Kidney (tissue), 13 donors: ENCODE measurements at regions not wholly inside any gene's neighbourhood (a gene's known extent, or its start where the extent isn't known, plus 50 kb on each side); places are given as distances from the start of the nearest gene placed in this dataset.

ENCODE experiments used
- DNase-seq, 5 donors: peaks; one replicate each; pipeline ENCODE4 v3.0.0-alpha.2; 2013 to 2020
- FAIRE-seq: peaks from 2 replicates; lab custom pipeline; 2012; peaks lifted over from hg19 to GRCh38; lab: Jason Lieb, UNC
- H3K27ac ChIP-seq, 2 donors: one replicate each; pipeline ENCODE4 v1.7.0; 2013; ENCODE audit warnings: low read depth in 2 of 2, low read length in 2 of 2, inconsistent platforms in 1 of 2
- H3K27me3 ChIP-seq: one replicate; pipeline ENCODE4 v1.7.1; 2013; ENCODE audit warnings: low read length, inconsistent platforms; ENCODE audit not compliant: control insufficient read depth, insufficient read depth
- H3K36me3 ChIP-seq, 3 donors: one replicate each; pipeline versions ENCODE4 v1.7.0 to v1.7.1; 2013; ENCODE audit warnings: low read length in 3 of 3, control low read depth in 1 of 3, inconsistent platforms in 1 of 3; ENCODE audit not compliant: insufficient read depth in 3 of 3, control insufficient read depth in 2 of 3
- H3K4me1 ChIP-seq, 3 donors: one replicate each; pipeline versions ENCODE4 v1.7.0 to v1.7.1; 2013; ENCODE audit warnings: low read length in 3 of 3, inconsistent platforms in 1 of 3, low read depth in 1 of 3; ENCODE audit not compliant: control insufficient read depth in 2 of 3, insufficient read depth in 2 of 3
- H3K4me3 ChIP-seq, 3 donors: one replicate each; pipeline versions ENCODE4 v1.7.0 to v1.8.1; 2013; ENCODE audit warnings: low read length in 3 of 3, control low read depth in 1 of 3, inconsistent platforms in 1 of 3
- H3K9ac ChIP-seq, 3 donors: one replicate each; pipeline versions ENCODE4 v1.7.0 to v1.7.1; 2013; ENCODE audit warnings: low read length in 3 of 3, control low read depth in 1 of 3, inconsistent platforms in 1 of 3
- H3K9me3 ChIP-seq, 3 donors: one replicate each; pipeline versions ENCODE4 v1.7.0 to v1.7.1; 2013; ENCODE audit warnings: low read length in 3 of 3, control low read depth in 1 of 3, inconsistent platforms in 1 of 3; ENCODE audit not compliant: control insufficient read depth in 2 of 3, insufficient read depth in 1 of 3
- intact Hi-C: fragments of 100-400 bp; cut with DNase I; formaldehyde crosslinking; loops from one replicate; pipeline ENCODE4 v1.11.1; 2022
- TF ChIP-seq, protein P1 (sequence below): IDR thresholded peaks from 3 replicates; pipeline ENCODE4 v1.5.1; 2012; ENCODE audit warnings: mild to moderate bottlenecking, moderate library complexity, borderline replicate concordance; ENCODE audit not compliant: insufficient read depth; ENCODE audit errors: extremely low read depth
- donor health status: control.
- donor health status: control.
- donor health status: control.
- donor health status: control.
- donor health status: control.
- donor health status: DM: yes; HTN: yes; CAD: no.
- donor health status: Normal renal cell carcinoma (clear cell type).

DNA sequence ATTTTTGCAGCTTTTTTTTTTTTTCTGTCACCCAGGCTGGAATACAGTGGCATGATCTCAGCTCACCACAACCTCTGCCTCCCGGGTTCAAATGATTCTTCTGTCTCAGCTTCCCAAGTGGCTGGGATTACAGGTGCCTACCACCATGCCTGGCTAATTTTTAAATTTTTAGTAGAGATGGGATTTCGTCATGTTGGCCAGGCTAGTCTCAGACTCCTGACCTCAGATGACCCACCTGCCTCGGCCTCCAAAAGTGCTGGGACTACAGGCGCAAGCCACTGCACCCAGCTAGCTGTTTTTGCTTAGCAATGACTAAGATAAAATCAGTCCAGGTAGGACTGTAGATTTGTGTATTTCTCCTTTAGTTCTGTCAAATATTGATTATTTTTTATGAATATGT lies 403.7 kb downstream of the PID1 start:
- FAIRE-seq (no peak), DNase-seq (no peak)
- TF ChIP-seq, protein P1, sequence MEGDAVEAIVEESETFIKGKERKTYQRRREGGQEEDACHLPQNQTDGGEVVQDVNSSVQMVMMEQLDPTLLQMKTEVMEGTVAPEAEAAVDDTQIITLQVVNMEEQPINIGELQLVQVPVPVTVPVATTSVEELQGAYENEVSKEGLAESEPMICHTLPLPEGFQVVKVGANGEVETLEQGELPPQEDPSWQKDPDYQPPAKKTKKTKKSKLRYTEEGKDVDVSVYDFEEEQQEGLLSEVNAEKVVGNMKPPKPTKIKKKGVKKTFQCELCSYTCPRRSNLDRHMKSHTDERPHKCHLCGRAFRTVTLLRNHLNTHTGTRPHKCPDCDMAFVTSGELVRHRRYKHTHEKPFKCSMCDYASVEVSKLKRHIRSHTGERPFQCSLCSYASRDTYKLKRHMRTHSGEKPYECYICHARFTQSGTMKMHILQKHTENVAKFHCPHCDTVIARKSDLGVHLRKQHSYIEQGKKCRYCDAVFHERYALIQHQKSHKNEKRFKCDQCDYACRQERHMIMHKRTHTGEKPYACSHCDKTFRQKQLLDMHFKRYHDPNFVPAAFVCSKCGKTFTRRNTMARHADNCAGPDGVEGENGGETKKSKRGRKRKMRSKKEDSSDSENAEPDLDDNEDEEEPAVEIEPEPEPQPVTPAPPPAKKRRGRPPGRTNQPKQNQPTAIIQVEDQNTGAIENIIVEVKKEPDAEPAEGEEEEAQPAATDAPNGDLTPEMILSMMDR = no peak
- Histone ChIP-seq H3K4me3 (no peak overlapping the region), H3K27me3 (no peaks in the 10 kb centered on the region), H3K9ac (no peak overlapping the region), H3K4me1 (no peaks in the 10 kb centered on the region), H3K36me3 (no peaks in the 10 kb centered on the region), H3K9me3 (no peaks in the 10 kb centered on the region), H3K27ac (no peak overlapping the region)
- intact Hi-C loops = no loop called here

DNA sequence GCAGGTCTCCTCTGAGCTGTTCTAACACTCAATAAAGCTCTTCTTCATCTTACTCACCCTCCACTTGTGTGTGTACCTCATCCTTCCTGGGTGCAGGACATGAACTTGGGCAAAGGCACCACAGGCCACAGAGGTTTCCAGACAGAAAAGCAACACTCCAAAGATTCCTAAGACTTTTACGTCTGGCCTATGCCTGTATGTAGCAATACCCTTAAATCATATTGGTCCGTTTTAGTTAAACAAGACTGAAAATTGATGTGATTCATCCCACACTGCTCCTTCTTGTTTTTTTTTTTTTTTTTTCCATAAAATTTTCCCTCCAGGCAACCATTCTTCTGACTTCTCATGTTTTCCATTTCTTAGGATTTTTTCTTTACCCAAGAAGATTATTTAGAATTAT lies 404.3 kb downstream of the PID1 start:
- Histone ChIP-seq H3K4me1 (no peaks in the 10 kb centered on the region), H3K27ac (no peak overlapping the region), H3K9me3 (no peaks in the 10 kb centered on the region), H3K9ac (no peak overlapping the region), H3K27me3 (no peaks in the 10 kb centered on the region), H3K36me3 (no peaks in the 10 kb centered on the region), H3K4me3 (no peak overlapping the region)
- intact Hi-C loops = no loop called here
- TF ChIP-seq, protein P1 = no peak
- no peak for DNase-seq
- no peak for FAIRE-seq

DNA sequence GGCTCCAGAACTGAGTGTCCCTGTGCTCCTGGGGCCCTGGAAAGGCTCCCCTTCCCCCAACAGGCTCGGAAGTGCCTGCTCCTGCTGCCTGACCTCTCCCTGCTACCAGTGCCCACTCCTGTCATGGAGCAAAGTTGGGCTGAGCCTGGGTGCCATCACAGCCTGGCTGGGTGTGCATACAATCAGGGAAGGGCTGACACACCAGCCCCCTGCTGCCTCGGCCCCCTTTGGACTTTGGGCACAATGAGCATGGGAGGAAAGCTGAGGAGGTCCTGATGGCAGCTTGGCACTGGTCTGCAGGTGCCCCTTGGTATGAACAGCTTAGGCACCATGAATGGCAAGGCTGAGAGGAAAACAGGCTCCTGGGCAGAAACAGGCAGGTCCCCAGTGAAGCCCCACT lies 405.0 kb downstream of the PID1 start:
- no peak for FAIRE-seq

DNA sequence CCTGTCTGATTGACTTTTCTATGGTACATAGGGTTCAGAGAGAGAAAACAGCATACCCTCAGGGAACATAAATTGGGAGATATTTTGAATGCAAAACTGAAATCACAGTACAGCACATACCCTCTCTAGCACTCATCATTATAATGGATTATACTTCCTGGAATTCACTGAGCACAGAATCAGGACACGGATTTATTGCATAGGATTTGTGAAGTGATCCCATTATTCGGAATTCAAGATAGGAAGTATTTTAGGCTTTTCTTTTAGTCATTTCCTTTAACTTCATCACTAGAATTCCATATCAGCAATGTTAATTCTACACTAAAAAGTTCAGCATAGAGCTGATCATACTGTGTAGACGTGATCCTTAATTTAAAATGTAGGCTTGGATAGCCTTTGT lies 407.0 kb downstream of the PID1 start:
- FAIRE-seq (no peak), DNase-seq (no peak)
- no peak overlapping the region for H3K9ac ChIP-seq
- TF ChIP-seq, protein P1 = no peak
- no peaks in the 10 kb centered on the region for H3K36me3 ChIP-seq
- H3K4me3 ChIP-seq = no peak overlapping the region
- intact Hi-C loops = no loop called here
- H3K4me1 ChIP-seq = no peaks in the 10 kb centered on the region
- H3K27me3 ChIP-seq = no peaks in the 10 kb centered on the region
- no peaks in the 10 kb centered on the region for H3K9me3 ChIP-seq
- H3K27ac ChIP-seq = no peak overlapping the region

More for the DNA sequence above, 405.0 kb downstream of the PID1 start:
- intact Hi-C loops = no loop called here
- H3K36me3 ChIP-seq = no peaks in the 10 kb centered on the region
- H3K4me3 ChIP-seq = no peak overlapping the region
- peak in 1 of 5 donors; percentile 38 for DNase-seq
- no peak overlapping the region for H3K9ac ChIP-seq
- H3K27me3 ChIP-seq = no peaks in the 10 kb centered on the region
- H3K9me3 ChIP-seq = no peaks in the 10 kb centered on the region
- TF ChIP-seq, protein P1 = no peak
- no peak overlapping the region for H3K27ac ChIP-seq
- no peaks in the 10 kb centered on the region for H3K4me1 ChIP-seq
